NCI-H345 (cell line): ENCODE measurements at regions not wholly inside any gene's neighbourhood (a gene's known extent, or its start where the extent isn't known, plus 50 kb on each side); places are given as distances from the start of the nearest gene placed in this dataset.

Experiments used
- DNase-seq: peaks from one replicate; lab custom pipeline; 2025; lab: John Stamatoyannopoulos, UW

GRCh38 chr18:78566720-78567119, 412.9 kb upstream of the SALL3 start:
- DNase-seq: no peak

- DNase-seq: no peak
Observed at GRCh38 chr18:78571063-78571785, 408.4 kb upstream of the SALL3 start.

GRCh38 chr18:78571831-78572347, 407.7 kb upstream of the SALL3 start:
- no peak for DNase-seq

- DNase-seq: no peak
Observed at GRCh38 chr18:78573773-78574172, 405.8 kb upstream of the SALL3 start.

- no peak for DNase-seq
Observed at GRCh38 chr18:78576967-78577366, 402.7 kb upstream of the SALL3 start.

- no peak for DNase-seq
Observed at GRCh38 chr18:78579449-78579848, 400.2 kb upstream of the SALL3 start.

GRCh38 chr18:78579854-78580577, 399.6 kb upstream of the SALL3 start:
- DNase-seq: no peak

GRCh38 chr18:78580835-78581339, 398.7 kb upstream of the SALL3 start:
- DNase-seq: no peak

- DNase-seq: no peak
Observed at GRCh38 chr18:78582181-78582709, 397.4 kb upstream of the SALL3 start.

- no peak for DNase-seq
Observed at GRCh38 chr18:78582898-78583738, 396.5 kb upstream of the SALL3 start.

GRCh38 chr18:78583739-78584458, 395.7 kb upstream of the SALL3 start:
- DNase-seq: no peak

GRCh38 chr18:78584459-78585022, 395.1 kb upstream of the SALL3 start:
- DNase-seq: no peak

GRCh38 chr18:78586586-78586985, 393.0 kb upstream of the SALL3 start:
- DNase-seq: no peak

GRCh38 chr18:78587096-78587495, 392.5 kb upstream of the SALL3 start:
- no peak for DNase-seq

- no peak for DNase-seq
Observed at GRCh38 chr18:78587626-78588600, 391.7 kb upstream of the SALL3 start.

GRCh38 chr18:78589916-78590437, 389.6 kb upstream of the SALL3 start:
- no peak for DNase-seq

GRCh38 chr18:78595453-78595852, 384.2 kb upstream of the SALL3 start:
- DNase-seq: no peak

- DNase-seq: no peak
Observed at GRCh38 chr18:78595924-78596573, 383.6 kb upstream of the SALL3 start.

GRCh38 chr18:78596794-78597345, 382.7 kb upstream of the SALL3 start:
- DNase-seq: no peak
